ENCODE measurements at regions not wholly inside any gene's neighbourhood (a gene's known extent, or its start where the extent isn't known, plus 50 kb on each side); places are given as distances from the start of the nearest gene placed in this dataset.

GRCh38 chr12:108414021-108414420, 74.9 kb upstream of the CMKLR1 start:
- DNase-seq, result no peak
- no peak for TF ChIP-seq CTCF (IDR thresholded peaks at IDR 0.05)
- intact Hi-C loops (cut with DNase I; ENCODE audit: low total_unique reads), result no loop called here

GRCh38 chr12:108410689-108411088, 71.6 kb upstream of the CMKLR1 start:
- H3K9me3 ChIP-seq, result peaks cover 0 to 8% (median 8%) of the 10 kb centered on the region in 3 donors
- no peak for TF ChIP-seq CTCF (IDR thresholded peaks at IDR 0.05)
- DNase-seq, result no peak
- no peaks in the 10 kb centered on the region for H3K36me3 ChIP-seq
- H3K4me3 ChIP-seq, result no peak overlapping the region
- no peak overlapping the region for H3K27ac ChIP-seq
- no peaks in the 10 kb centered on the region for H3K27me3 ChIP-seq
- H3K4me1 ChIP-seq, result no peaks in the 10 kb centered on the region
- intact Hi-C loops (cut with DNase I; ENCODE audit: low total_unique reads), result no loop called here

More at GRCh38 chr12:108414021-108414420, 74.9 kb upstream of the CMKLR1 start:
- Histone ChIP-seq H3K9me3 (no peaks in the 10 kb centered on the region), H3K4me1 (peaks cover 0 to 13% (median 5%) of the 10 kb centered on the region in 4 donors), H3K27me3 (no peaks in the 10 kb centered on the region), H3K36me3 (no peaks in the 10 kb centered on the region), H3K4me3 (no peak overlapping the region), H3K27ac (no peak overlapping the region)

DNA sequence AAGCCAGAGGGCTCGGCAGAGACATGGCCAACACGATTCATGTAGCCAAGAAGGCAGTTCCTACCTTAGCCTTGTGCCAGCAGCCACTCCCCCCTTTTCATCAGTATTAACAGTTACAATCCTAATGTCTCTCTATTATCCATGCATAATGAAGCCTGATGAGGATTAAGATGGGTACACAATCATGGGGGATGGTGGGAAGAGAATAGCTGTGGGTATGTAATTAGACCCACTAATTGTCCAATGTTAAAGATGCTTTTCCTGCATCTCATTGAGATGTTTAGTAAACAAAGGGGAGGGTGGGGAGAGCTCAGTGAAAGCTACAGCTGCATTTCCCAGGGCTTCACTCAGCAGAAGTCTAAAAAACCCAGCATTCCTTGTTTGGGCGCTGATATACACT, 70.4 kb upstream of the CMKLR1 start:
- Histone ChIP-seq H3K36me3 (no peaks in the 10 kb centered on the region), H3K9me3 (peaks cover 0 to 11% (median 9%) of the 10 kb centered on the region in 3 donors), H3K27ac (no peak overlapping the region), H3K27me3 (no peaks in the 10 kb centered on the region), H3K4me1 (no peaks in the 10 kb centered on the region), H3K4me3 (no peak overlapping the region)
- intact Hi-C loops (cut with DNase I; ENCODE audit: low total_unique reads), result no loop called here
- DNase-seq, result no peak
- no peak for TF ChIP-seq CTCF (IDR thresholded peaks at IDR 0.05)

DNA sequence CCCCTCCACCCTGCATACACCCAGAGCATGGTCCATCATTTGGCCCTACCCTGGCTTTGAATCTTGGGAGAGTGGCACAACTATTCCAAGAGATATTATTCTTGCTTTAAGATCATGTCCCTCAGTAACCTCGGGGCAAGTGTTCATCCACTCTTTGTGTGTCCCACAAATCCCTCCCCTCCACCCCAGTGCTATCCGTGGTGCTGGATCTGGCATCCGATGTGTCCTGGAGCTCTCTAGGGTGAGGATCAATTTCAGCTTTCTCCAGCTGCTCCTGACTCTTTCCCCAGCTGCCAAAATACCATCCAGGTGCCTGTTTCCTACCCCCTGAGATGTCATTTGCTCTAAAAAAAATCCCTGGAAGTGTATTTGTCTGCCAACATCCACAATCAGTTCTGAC, 64.8 kb upstream of the CMKLR1 start:
- TF ChIP-seq CTCF (IDR thresholded peaks at IDR 0.05), result no peak
- intact Hi-C loops (cut with DNase I; ENCODE audit: low total_unique reads), result no loop called here
- Histone ChIP-seq H3K4me3 (no peak overlapping the region), H3K9me3 (peaks cover 0 to 11% (median 9%) of the 10 kb centered on the region in 3 donors), H3K27ac (no peak overlapping the region), H3K27me3 (no peaks in the 10 kb centered on the region), H3K4me1 (peaks cover 0 to 13% (median 3%) of the 10 kb centered on the region in 4 donors), H3K36me3 (no peaks in the 10 kb centered on the region)
- DNase-seq, result no peak

DNA sequence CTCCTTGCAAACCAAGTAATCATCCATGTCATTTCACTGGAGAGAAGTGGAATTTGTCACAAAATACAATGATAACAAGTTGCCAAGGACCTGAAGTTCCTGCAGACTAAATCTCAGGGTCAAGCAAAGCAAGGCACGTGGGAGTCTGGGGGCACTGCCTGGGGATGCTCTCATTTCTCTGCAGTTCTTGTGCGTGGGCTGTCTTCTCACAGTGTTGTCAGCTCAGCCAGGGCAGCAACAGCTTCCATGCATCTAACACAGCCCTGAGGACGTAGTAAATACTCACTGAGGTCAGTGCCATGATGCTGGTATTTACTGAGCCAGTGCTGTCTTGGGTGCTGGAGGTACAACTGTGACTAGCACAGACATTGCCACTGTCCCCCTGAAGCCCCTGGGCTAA, 62.9 kb upstream of the CMKLR1 start:
- no peak for TF ChIP-seq CTCF (IDR thresholded peaks at IDR 0.05)
- Histone ChIP-seq H3K27me3 (no peaks in the 10 kb centered on the region), H3K36me3 (no peaks in the 10 kb centered on the region), H3K27ac (no peak overlapping the region), H3K4me1 (peaks cover 0 to 13% (median 3%) of the 10 kb centered on the region in 4 donors), H3K9me3 (peaks cover 0 to 11% (median 9%) of the 10 kb centered on the region in 3 donors), H3K4me3 (no peak overlapping the region)
- intact Hi-C loops (cut with DNase I; ENCODE audit: low total_unique reads), result no loop called here
- DNase-seq, result no peak

DNA sequence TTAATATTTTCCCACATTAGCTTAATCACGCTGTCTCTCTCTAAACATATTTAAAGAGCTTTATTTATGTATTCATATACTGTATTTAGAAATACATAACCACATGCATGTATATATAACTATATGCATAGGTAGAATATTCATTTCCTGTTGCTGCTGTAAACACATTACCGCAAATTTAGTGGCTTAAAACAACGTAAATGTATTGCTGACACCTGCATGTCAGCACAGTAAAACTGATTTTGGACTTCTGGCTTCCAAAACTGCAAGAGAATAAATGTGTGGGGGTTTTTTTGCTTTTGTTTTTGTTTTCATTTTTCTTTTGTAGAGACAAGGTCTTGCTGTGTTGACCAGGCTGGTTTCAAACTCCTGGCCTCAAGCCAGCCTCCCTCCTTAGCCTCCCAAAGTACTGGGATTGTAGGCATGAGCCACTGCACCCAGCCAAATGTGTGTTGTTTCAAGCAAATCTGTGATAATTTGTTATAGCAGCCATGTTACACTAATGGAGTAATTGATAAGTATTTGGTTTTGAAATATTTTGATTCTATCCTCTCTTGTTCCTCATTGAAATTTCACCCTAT, 61.9 kb upstream of the CMKLR1 start:
- no peak for TF ChIP-seq CTCF (IDR thresholded peaks at IDR 0.05)
- Histone ChIP-seq H3K4me1 (peaks cover 0 to 13% (median 3%) of the 10 kb centered on the region in 4 donors), H3K27ac (no peak overlapping the region), H3K9me3 (peaks cover 0 to 6% (median 3%) of the 10 kb centered on the region in 3 donors), H3K4me3 (no peak overlapping the region), H3K27me3 (no peaks in the 10 kb centered on the region), H3K36me3 (no peaks in the 10 kb centered on the region)
- intact Hi-C loops (cut with DNase I; ENCODE audit: low total_unique reads), result no loop called here
- DNase-seq, result no peak

Measured in tibial artery (tissue), 4 donors.